HEK293T (cell line): ENCODE measurements at regions not wholly inside any gene's neighbourhood (a gene's known extent, or its start where the extent isn't known, plus 50 kb on each side); places are given as distances from the start of the nearest gene placed in this dataset.

Source experiments
- FOXM1 ChIP-seq: fragments of 450-650 bp; IDR thresholded peaks from 2 replicates; pipeline ENCODE4 v1.6.1; 2017; ENCODE audit warnings: mild to moderate bottlenecking, borderline replicate concordance
- L3MBTL2 ChIP-seq: fragments of 450-650 bp; conservative IDR thresholded peaks from 2 replicates; pipeline ENCODE4 v1.6.1; 2016; ENCODE audit warnings: mild to moderate bottlenecking
- TARDBP ChIP-seq: fragments of 450-650 bp; IDR thresholded peaks from 2 replicates; pipeline ENCODE4 v1.6.1; 2016
- ZNF384 ChIP-seq: fragments of 450-650 bp; IDR thresholded peaks from 2 replicates; pipeline ENCODE4 v1.6.1; 2016

DNA sequence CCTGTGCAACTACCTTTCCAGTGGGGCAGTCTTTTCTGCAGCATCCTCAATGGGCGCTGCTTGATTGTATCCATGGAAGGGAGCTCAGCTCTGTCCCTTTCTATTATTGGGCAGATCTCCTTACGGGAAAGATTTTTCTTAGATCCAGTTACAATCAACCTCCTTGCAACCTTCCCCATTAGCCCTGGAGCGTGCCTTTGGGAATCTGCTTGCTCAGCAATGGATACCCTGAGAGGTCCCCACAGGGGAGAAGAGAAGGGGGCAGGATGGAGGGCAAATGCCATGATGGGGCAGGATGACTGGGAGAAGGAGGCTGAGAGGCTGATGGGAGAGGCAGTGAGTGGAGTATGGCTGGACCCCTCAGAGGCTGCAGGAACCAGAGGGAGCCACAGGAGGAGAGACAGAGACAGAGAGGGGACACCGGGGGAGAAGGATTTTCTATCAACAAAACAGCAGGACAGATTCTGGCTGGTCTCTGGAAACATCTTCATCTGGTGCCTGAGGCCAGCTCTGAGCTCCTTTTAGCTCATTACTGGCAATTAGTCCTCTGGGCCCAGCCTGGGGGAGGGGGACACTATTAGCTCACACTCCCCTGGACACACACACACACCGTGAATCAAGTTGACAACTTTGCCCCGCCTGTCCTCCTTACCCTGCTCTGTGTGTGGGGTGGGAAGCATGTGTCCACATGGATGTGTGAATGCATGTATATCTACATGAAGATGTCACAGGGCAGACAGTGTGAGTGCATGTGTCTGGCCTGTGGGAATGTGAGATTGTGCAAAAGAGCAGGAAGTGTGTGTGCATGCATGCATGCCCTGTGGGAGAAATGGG, 80.8 kb upstream of the PAX2 start:
- TF ChIP-seq FOXM1 (no peak), ZNF384 (no peak), L3MBTL2 (no peak), TARDBP (no peak)
